Esophagus muscularis mucosa (tissue), 4 donors: ENCODE measurements at regions not wholly inside any gene's neighbourhood (a gene's known extent, or its start where the extent isn't known, plus 50 kb on each side); places are given as distances from the start of the nearest gene placed in this dataset.
"Not testable (repeated sequence)": the region's sequence is repeated elsewhere in the genome, so short reads cannot be mapped to it uniquely, and the experiment has no call there.

ENCODE experiments used
- DNase-seq: peaks from one replicate; pipeline ENCODE4 v3.0.0-alpha.2; 2017; ENCODE audit errors: extremely low spot score
- H3K27ac ChIP-seq, 4 donors: fragments of 200-600 bp; sonication (generic); replicated peaks in 1 of 4; 1 replicate in 3 of 4; 2 replicates in 1 of 4; pipeline ENCODE4 v1.5.1; 2016 to 2019; ENCODE audit warnings: mild to moderate bottlenecking in 1 of 4
- H3K27me3 ChIP-seq, 4 donors: fragments of 200-600 bp; sonication (generic); one replicate each; pipeline versions ENCODE4 v1.5.1 to v1.6.0; 2016 to 2019
- H3K36me3 ChIP-seq, 4 donors: fragments of 200-600 bp; sonication (generic); one replicate each; pipeline ENCODE4 v1.5.1; 2016 to 2019
- H3K4me1 ChIP-seq, 4 donors: fragments of 200-600 bp; sonication (generic); one replicate each; pipeline ENCODE4 v1.5.1; 2016 to 2019
- H3K4me3 ChIP-seq, 4 donors: fragments of 200-600 bp; sonication (generic); 1 replicate in 2 of 4; 2 replicates in 2 of 4; pipeline ENCODE4 v1.5.1; 2016 to 2019; ENCODE audit warnings: mild to moderate bottlenecking in 4 of 4, moderate library complexity in 1 of 4
- H3K9me3 ChIP-seq, 4 donors: fragments of 200-600 bp; sonication (generic); 1 replicate in 3 of 4; 2 replicates in 1 of 4; pipeline ENCODE4 v1.5.1; 2016 to 2019
- EP300 ChIP-seq: sonication (generic); formaldehyde crosslinking; IDR thresholded peaks from one replicate; pipeline ENCODE4 v1.6.1; 2017; ENCODE audit warnings: antibody characterized with exemption
- POLR2A ChIP-seq: fragments of 450-650 bp; IDR thresholded peaks from one replicate; pipeline ENCODE4 v1.6.1; 2017; ENCODE audit warnings: antibody characterized with exemption, moderate library complexity, mild to moderate bottlenecking, low read depth
- POLR2AphosphoS5 ChIP-seq, 2 donors: sonication (generic); formaldehyde crosslinking; IDR thresholded peaks; one replicate each; pipeline ENCODE4 v1.6.1; 2017; ENCODE audit warnings: antibody characterized with exemption in 2 of 2
- WGBS: methylation state at CpG from one replicate; pipeline ENCODE4 v1.1.5; 2018; 5-methylcytosine and 5-hydroxymethylcytosine counted together
- intact Hi-C: fragments of 100-400 bp; cut with DNase I; formaldehyde crosslinking; loops from one replicate; pipeline ENCODE4 v1.15.1; 2023
- TF ChIP-seq, protein P1 (sequence below), 3 experiments: fragments of 200-600 bp in 2 of 3; fragments of 450-650 bp in 1 of 3; sonication (generic) in 2 of 3; IDR thresholded peaks; one replicate each; pipeline ENCODE4 v1.5.1; 2017 to 2019; ENCODE audit warnings: antibody characterized with exemption in 3 of 3, mild to moderate bottlenecking in 2 of 3, moderate library complexity in 1 of 3

DNA sequence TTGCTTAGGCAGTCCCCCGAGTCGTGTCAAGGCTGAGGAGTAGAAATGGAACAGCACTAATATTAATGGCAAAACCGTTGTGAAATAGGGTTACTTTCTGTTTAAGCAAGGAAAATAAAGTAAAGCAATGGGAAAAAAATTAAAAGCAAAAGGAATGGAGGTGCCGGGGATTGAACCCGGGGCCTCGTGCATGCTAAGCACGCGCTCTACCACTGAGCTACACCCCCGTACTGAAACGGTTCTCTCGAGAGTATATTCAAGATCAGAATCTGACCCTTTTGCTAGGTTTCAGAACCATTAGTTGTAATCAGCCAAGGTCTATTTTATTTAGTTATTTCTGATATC, 85.5 kb downstream of the TRIM27 start:
- peak overlapping the region; percentile 69 to 83 (median 78) for H3K27ac ChIP-seq
- peaks cover 12 to 25% (median 21%) of the 10 kb centered on the region in 4 donors for H3K4me1 ChIP-seq
- H3K9me3 ChIP-seq = no peaks in the 10 kb centered on the region
- intact Hi-C loops = loop anchor here (1.0 to 10.0 kb wide), 5 partner anchors 25 to 178 kb away; no protein-coding TSS in a partner anchor
- TF ChIP-seq POLR2A (no peak), POLR2AphosphoS5 (IDR thresholded peaks at IDR 0.05) (no peak), EP300 (no peak)
- TF ChIP-seq, protein P1, sequence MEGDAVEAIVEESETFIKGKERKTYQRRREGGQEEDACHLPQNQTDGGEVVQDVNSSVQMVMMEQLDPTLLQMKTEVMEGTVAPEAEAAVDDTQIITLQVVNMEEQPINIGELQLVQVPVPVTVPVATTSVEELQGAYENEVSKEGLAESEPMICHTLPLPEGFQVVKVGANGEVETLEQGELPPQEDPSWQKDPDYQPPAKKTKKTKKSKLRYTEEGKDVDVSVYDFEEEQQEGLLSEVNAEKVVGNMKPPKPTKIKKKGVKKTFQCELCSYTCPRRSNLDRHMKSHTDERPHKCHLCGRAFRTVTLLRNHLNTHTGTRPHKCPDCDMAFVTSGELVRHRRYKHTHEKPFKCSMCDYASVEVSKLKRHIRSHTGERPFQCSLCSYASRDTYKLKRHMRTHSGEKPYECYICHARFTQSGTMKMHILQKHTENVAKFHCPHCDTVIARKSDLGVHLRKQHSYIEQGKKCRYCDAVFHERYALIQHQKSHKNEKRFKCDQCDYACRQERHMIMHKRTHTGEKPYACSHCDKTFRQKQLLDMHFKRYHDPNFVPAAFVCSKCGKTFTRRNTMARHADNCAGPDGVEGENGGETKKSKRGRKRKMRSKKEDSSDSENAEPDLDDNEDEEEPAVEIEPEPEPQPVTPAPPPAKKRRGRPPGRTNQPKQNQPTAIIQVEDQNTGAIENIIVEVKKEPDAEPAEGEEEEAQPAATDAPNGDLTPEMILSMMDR (IDR thresholded peaks at IDR 0.05) = no peak
- peak; percentile 93 for DNase-seq
- peak overlapping the region; percentile 65 to 77 (median 67) for H3K4me3 ChIP-seq
- WGBS = 2% methylated on average over 11 of the region's 11 CpGs
- no peaks in the 10 kb centered on the region for H3K36me3 ChIP-seq
- peaks cover 0 to 38% (median 0%) of the 10 kb centered on the region in 4 donors for H3K27me3 ChIP-seq

DNA sequence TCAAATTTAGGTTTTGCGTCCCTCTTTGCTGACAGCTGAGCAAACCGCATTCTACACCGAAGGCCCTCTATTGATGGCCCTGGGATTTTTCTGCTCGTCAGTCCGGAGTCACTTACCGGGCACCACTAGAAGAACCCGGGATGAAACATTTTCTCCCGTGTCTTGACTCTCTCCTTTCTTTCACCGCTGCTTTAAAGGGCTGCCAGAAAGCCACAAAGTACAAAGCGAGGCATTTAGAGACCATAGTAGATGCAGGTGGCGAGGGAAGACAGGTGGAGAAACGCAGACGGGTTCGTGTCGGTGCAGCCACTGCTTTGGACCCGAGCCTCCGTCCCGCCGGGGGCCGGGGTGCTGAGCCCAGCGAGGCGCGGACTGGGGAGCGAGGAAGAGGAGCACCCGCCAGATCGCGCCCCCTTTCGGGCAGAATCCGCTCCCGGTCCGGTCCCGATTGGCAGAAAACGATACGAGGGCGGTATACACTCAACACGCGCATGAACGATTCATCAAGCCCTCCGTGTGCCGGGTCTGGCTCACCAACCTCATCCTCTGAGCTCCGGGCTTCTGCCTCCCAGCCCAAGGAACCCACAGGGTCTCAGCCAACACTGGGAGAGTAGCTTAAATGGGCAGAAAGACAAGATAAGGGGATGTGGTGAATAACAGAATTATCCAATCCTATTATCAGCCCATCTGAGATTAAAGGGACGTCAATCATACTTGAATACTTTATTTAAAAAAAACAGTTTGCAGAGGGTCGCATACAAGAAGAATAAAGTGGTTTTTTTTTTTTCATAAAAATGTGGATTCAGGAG, 84.9 kb downstream of the TRIM27 start:
- DNase-seq = peak; percentile 93
- peaks cover 0 to 40% (median under 1%) of the 10 kb centered on the region in 4 donors for H3K27me3 ChIP-seq
- intact Hi-C loops = loop anchor here (1.0 to 10.0 kb wide), 5 partner anchors 24 to 177 kb away; no protein-coding TSS in a partner anchor
- TF ChIP-seq EP300 (no peak), POLR2AphosphoS5 (IDR thresholded peaks at IDR 0.05) (peak in 1 of 2 donors; percentile 30)
- TF ChIP-seq, protein P1 (IDR thresholded peaks at IDR 0.05) = peak; percentile 43 to 56 (median 45)
- peak overlapping the region; percentile 69 to 83 (median 78) for H3K27ac ChIP-seq
- H3K9me3 ChIP-seq = no peaks in the 10 kb centered on the region
- H3K36me3 ChIP-seq = no peaks in the 10 kb centered on the region
- peak overlapping the region; percentile 65 to 77 (median 67) for H3K4me3 ChIP-seq
- peaks cover 12 to 25% (median 21%) of the 10 kb centered on the region in 4 donors for H3K4me1 ChIP-seq
- under 1% methylated on average over 17 of the region's 43 CpGs for WGBS

DNA sequence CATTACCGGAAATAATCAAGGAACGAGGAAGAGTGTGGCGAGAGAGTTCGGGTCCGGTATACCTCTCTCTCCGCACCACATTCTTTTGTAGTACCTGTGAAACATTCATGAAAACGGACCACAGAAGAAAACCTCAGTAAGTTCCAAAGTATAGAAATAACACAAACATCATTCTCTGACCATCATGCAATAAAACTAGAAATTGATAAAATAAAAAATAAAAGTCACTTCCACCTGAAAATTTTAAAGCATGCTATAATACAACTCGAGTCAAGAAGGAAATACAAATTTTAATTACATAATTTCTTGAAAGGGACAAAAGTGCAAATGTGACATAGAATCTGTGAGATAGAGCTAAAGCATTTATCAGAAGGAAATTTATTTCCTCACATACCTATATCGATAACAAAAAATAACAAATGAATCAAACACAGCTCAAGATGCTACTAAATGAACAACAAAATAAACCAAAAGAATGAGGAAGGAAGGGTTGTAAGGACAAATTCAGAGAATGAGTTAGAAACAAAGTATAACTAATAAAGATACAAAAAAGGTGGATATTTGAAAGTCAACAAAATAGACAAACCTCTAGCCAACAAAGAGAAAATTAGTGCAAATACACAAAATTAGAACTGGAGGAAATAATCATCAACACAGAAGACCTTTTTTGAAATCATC, 84.2 kb downstream of the TRIM27 start:
- 13% methylated on average over 9 of the region's 9 CpGs for WGBS
- Histone ChIP-seq H3K27me3 (peaks cover 0 to 40% (median 4%) of the 10 kb centered on the region in 4 donors), H3K4me1 (peaks cover 12 to 25% (median 21%) of the 10 kb centered on the region in 4 donors), H3K36me3 (no peaks in the 10 kb centered on the region), H3K9me3 (no peaks in the 10 kb centered on the region), H3K27ac (peak overlapping the region in 2 of 4 donors; percentile 77 to 83), H3K4me3 (peak overlapping the region; percentile 65 to 77 (median 67))
- DNase-seq = no peak
- intact Hi-C loops = loop anchor here (5.0 to 10.0 kb wide), 3 partner anchors 43 to 145 kb away; no protein-coding TSS in a partner anchor
- TF ChIP-seq, protein P1 (IDR thresholded peaks at IDR 0.05) = no peak
- no peak for TF ChIP-seq EP300
- no peak for TF ChIP-seq POLR2AphosphoS5 (IDR thresholded peaks at IDR 0.05)
- no peak for TF ChIP-seq POLR2A

DNA sequence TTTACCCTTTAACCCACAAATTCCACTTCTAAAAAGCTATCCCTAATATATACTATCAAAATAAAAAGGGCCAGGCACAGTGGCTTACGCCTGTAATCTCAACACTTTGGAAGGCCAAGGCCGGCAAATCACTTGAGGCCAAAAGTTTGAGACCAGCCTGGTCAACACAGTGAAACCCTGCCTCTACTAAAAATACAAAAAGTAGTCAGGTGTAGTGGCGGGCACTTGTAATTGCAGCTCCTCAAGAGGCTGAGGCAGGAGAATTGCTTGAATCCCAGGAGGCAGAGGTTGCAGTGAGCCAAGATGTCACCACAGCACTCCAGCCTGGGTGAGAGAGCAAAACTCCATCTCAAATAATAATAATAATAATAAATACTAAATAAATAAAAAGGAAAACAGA, 82.5 kb downstream of the TRIM27 start:
- no peak overlapping the region for H3K4me3 ChIP-seq
- WGBS = 48% methylated on average over 3 of the region's 3 CpGs
- DNase-seq = no peak
- no peak for TF ChIP-seq POLR2A
- TF ChIP-seq EP300 = no peak
- TF ChIP-seq, protein P1 (IDR thresholded peaks at IDR 0.05) = no peak
- TF ChIP-seq POLR2AphosphoS5 (IDR thresholded peaks at IDR 0.05) = no peak
- H3K27me3 ChIP-seq = peaks cover 0 to 42% (median 5%) of the 10 kb centered on the region in 4 donors
- H3K36me3 ChIP-seq = no peaks in the 10 kb centered on the region
- peaks cover 12 to 25% (median 21%) of the 10 kb centered on the region in 4 donors for H3K4me1 ChIP-seq
- no peak overlapping the region for H3K27ac ChIP-seq
- intact Hi-C loops = no loop called here
- no peaks in the 10 kb centered on the region for H3K9me3 ChIP-seq

DNA sequence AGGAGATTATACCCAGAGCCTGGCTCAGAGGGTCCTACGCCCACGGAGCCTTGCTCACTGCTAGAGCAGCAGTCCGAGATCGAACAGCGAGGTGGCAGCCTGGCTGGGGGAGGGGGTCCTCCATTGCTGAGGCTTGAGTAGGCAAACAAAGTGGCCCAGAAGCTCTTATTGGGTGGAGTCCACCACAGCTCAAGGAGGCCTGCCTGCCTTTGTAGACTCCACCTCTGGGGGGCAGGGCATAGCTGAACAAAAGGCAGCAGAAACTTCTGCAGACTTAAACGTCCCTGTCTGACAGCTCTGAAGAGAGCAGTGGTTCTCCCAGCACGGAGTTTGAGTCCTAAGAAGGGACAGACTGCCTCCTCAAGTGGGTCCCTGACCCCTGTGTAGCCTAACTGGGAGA, 75.0 kb downstream of the TRIM27 start:
- H3K36me3 ChIP-seq, intact Hi-C loops, H3K4me1 ChIP-seq, H3K27ac ChIP-seq, DNase-seq, H3K9me3 ChIP-seq, H3K4me3 ChIP-seq: not testable (repeated sequence)
- WGBS = 95% methylated on average over 5 of the region's 7 CpGs
- H3K27me3 ChIP-seq = peaks cover 0 to 39% (median 5%) of the 10 kb centered on the region in 4 donors
